Osteocyte (in vitro differentiated cells): ENCODE measurements at regions not wholly inside any gene's neighbourhood (a gene's known extent, or its start where the extent isn't known, plus 50 kb on each side); places are given as distances from the start of the nearest gene placed in this dataset.

ENCODE experiments used
- DNase-seq: peaks from one replicate; pipeline ENCODE4 v3.0.0; 2021; ENCODE audit warnings: mixed read lengths; ENCODE audit not compliant: unreplicated experiment; ENCODE audit errors: extremely low spot score
- H3K27ac Mint-ChIP-seq: one replicate; pipeline ENCODE4 v1.8.0; 2021; ENCODE audit warnings: mild to moderate bottlenecking, mixed read lengths; ENCODE audit not compliant: unreplicated experiment
- H3K27me3 Mint-ChIP-seq: one replicate; pipeline ENCODE4 v1.8.0; 2021; ENCODE audit warnings: mixed read lengths; ENCODE audit not compliant: unreplicated experiment
- H3K36me3 Mint-ChIP-seq: one replicate; pipeline ENCODE4 v1.8.0; 2021; ENCODE audit warnings: mixed read lengths; ENCODE audit not compliant: unreplicated experiment
- H3K4me1 Mint-ChIP-seq: one replicate; pipeline ENCODE4 v1.8.0; 2021; ENCODE audit warnings: mixed read lengths; ENCODE audit not compliant: unreplicated experiment
- H3K4me3 Mint-ChIP-seq: one replicate; pipeline ENCODE4 v1.8.0; 2021; ENCODE audit warnings: mild to moderate bottlenecking, moderate library complexity, mixed read lengths; ENCODE audit not compliant: unreplicated experiment
- H3K9me3 Mint-ChIP-seq: one replicate; pipeline ENCODE4 v1.8.0; 2021; ENCODE audit warnings: mixed read lengths; ENCODE audit not compliant: unreplicated experiment
- TF ChIP-seq, protein P1 (sequence below): fragments of 200-600 bp; sonication (generic); IDR thresholded peaks from 2 replicates; pipeline ENCODE4 v1.5.0; 2021; ENCODE audit warnings: antibody characterized with exemption, mild to moderate bottlenecking, moderate library complexity

DNA sequence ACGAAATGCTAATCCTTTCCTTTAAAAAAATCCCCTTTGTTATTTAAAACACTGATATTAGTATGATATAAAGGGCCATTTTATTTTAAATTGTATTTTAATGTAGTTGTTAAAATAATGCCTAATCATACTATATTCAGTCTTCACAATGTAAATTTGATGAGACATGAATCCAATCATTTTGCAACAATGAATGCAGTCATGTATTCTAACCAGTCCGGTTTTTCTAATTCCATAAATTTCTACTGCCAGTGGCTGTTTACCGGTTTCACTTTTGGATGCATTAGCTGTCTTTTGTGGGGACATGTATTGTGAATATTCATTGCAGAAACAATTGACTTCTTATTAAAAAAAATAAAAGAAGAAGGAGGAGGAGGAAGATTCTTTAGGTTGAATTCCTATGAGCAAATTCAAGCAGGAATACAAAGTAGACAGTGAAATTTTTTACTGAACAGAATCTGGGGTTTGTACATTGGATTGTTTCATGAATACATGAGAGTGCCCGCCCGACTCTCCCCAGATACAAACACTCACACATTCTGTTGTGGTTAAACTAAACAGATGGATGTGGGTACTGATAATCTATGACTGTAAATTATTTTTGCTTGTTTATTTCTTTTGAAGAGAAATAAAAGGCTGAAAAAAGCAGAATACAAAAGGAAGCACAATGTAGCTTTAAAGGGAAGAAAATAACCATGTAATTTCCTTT is 624.8 kb upstream of the PTBP2 start:
- H3K4me1 Mint-ChIP-seq: no peaks in the 10 kb centered on the region
- TF ChIP-seq, protein P1, sequence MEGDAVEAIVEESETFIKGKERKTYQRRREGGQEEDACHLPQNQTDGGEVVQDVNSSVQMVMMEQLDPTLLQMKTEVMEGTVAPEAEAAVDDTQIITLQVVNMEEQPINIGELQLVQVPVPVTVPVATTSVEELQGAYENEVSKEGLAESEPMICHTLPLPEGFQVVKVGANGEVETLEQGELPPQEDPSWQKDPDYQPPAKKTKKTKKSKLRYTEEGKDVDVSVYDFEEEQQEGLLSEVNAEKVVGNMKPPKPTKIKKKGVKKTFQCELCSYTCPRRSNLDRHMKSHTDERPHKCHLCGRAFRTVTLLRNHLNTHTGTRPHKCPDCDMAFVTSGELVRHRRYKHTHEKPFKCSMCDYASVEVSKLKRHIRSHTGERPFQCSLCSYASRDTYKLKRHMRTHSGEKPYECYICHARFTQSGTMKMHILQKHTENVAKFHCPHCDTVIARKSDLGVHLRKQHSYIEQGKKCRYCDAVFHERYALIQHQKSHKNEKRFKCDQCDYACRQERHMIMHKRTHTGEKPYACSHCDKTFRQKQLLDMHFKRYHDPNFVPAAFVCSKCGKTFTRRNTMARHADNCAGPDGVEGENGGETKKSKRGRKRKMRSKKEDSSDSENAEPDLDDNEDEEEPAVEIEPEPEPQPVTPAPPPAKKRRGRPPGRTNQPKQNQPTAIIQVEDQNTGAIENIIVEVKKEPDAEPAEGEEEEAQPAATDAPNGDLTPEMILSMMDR: no peak
- no peak for DNase-seq
- H3K4me3 Mint-ChIP-seq: no peak overlapping the region
- peaks cover 30% of the 10 kb centered on the region for H3K27me3 Mint-ChIP-seq
- H3K27ac Mint-ChIP-seq: no peak overlapping the region
- H3K36me3 Mint-ChIP-seq: no peaks in the 10 kb centered on the region
- no peaks in the 10 kb centered on the region for H3K9me3 Mint-ChIP-seq

- no peaks in the 10 kb centered on the region for H3K4me1 Mint-ChIP-seq
- no peaks in the 10 kb centered on the region for H3K9me3 Mint-ChIP-seq
- peaks cover 40% of the 10 kb centered on the region for H3K27me3 Mint-ChIP-seq
Measured at GRCh38 chr1:96104506-96104905, 617.1 kb upstream of the PTBP2 start.

GRCh38 chr1:96104906-96105305 is 616.7 kb upstream of the PTBP2 start:
- TF ChIP-seq, protein P1: no peak
- H3K4me1 Mint-ChIP-seq: no peaks in the 10 kb centered on the region
- peaks cover 36% of the 10 kb centered on the region for H3K27me3 Mint-ChIP-seq
- DNase-seq: no peak
- no peak overlapping the region for H3K4me3 Mint-ChIP-seq
- H3K9me3 Mint-ChIP-seq: no peaks in the 10 kb centered on the region
- no peaks in the 10 kb centered on the region for H3K36me3 Mint-ChIP-seq
- H3K27ac Mint-ChIP-seq: no peak overlapping the region

More at GRCh38 chr1:96104506-96104905, 617.1 kb upstream of the PTBP2 start:
- no peak overlapping the region for H3K4me3 Mint-ChIP-seq
- no peak overlapping the region for H3K27ac Mint-ChIP-seq
- DNase-seq: no peak
- TF ChIP-seq, protein P1: no peak
- H3K36me3 Mint-ChIP-seq: no peaks in the 10 kb centered on the region

GRCh38 chr1:96116731-96117130 is 604.9 kb upstream of the PTBP2 start:
- TF ChIP-seq, protein P1: no peak
- Mint-ChIP-seq H3K4me1 (peaks cover 7% of the 10 kb centered on the region), H3K27ac (no peak overlapping the region), H3K4me3 (no peak overlapping the region), H3K9me3 (no peaks in the 10 kb centered on the region), H3K27me3 (peaks cover 7% of the 10 kb centered on the region), H3K36me3 (no peaks in the 10 kb centered on the region)
- DNase-seq: no peak

DNA sequence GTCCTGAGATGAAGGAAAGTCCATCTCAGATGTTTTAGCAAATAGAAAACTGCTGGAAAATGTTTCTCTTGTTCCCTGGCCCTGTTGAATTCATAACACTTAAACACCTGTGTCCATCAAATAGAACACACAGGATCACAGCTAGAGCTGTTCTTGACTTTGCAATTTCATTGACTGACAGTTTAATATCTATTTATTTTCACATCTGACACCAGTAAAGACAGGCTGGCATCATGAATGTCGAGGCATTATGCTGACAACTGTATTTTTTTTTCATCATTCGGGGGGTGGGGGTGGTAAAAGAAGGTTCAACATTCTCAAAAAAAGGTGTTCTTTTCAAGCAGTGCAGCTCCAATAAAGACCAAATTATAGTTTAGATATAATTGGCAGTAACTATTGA is 591.2 kb upstream of the PTBP2 start:
- Mint-ChIP-seq H3K36me3 (no peaks in the 10 kb centered on the region), H3K4me3 (no peak overlapping the region), H3K9me3 (no peaks in the 10 kb centered on the region), H3K27ac (no peak overlapping the region), H3K4me1 (no peaks in the 10 kb centered on the region), H3K27me3 (peaks cover 13% of the 10 kb centered on the region)
- no peak for DNase-seq
- TF ChIP-seq, protein P1: no peak
